PC-3 (cell line): ENCODE measurements at regions not wholly inside any gene's neighbourhood (a gene's known extent, or its start where the extent isn't known, plus 50 kb on each side); places are given as distances from the start of the nearest gene placed in this dataset.
"Not testable (repeated sequence)": the region's sequence is repeated elsewhere in the genome, so short reads cannot be mapped to it uniquely, and the experiment has no call there.

Experiments
- ATAC-seq: fragments of 200-7000 bp; cut with Tn5 transposase; 2 replicates; pipeline ENCODE4 v1.9.1; 2020; ENCODE audit warnings: mild to moderate bottlenecking, moderate library complexity
- BruUV-seq: library from RNA; stranded (reverse); fragments of 400-500 nt; replicated peaks from 2 replicates; lab custom pipeline; 2021; lab: Mats Ljungman, UMichigan
- CTCF ChIA-PET: fragments of 300-600 bp; sonication (Branson Sonifier 250); formaldehyde crosslinking; loops from one replicate; lab custom pipeline; 2022; ENCODE audit warnings: antibody characterized with exemption; lab: Charles Lee
- POLR2A ChIA-PET: fragments of 300-600 bp; sonication (Branson Sonifier 250); formaldehyde crosslinking; loops from one replicate; lab custom pipeline; 2022; ENCODE audit warnings: antibody characterized with exemption; ENCODE audit not compliant: unreplicated experiment; lab: Charles Lee
- DNase-seq: peaks from one replicate; pipeline ENCODE4 v3.0.0-alpha.2; 2015
- H2AFZ ChIP-seq: fragments of 300-600 bp; sonication (generic); 2 replicates; pipeline ENCODE4 v1.6.0; 2016; ENCODE audit warnings: antibody characterized with exemption, low read length
- H3F3A ChIP-seq: fragments of 300-600 bp; sonication (generic); one replicate; pipeline ENCODE4 v1.6.0; 2017; ENCODE audit warnings: antibody characterized with exemption, low read length, control low read depth, mild to moderate bottlenecking; ENCODE audit not compliant: unreplicated experiment
- H3K27ac ChIP-seq: fragments of 300-600 bp; sonication (generic); 2 replicates; pipeline ENCODE4 v1.5.1; 2016; ENCODE audit warnings: mild to moderate bottlenecking, low read length
- H3K27me3 ChIP-seq: fragments of 300-600 bp; sonication (generic); 2 replicates; pipeline ENCODE4 v1.6.1; 2016; ENCODE audit warnings: low read length, mixed read lengths
- H3K36me3 ChIP-seq: fragments of 300-600 bp; sonication (generic); 2 replicates; pipeline ENCODE4 v1.6.1; 2016; ENCODE audit warnings: low read depth, mixed run types, low read length, mixed read lengths
- H3K4me1 ChIP-seq: fragments of 300-600 bp; sonication (generic); 2 replicates; pipeline ENCODE4 v1.5.1; 2016; ENCODE audit warnings: low read length; ENCODE audit not compliant: insufficient read depth
- H3K4me2 ChIP-seq: fragments of 300-600 bp; sonication (generic); 2 replicates; pipeline ENCODE4 v1.6.0; 2016; ENCODE audit warnings: low read length
- H3K4me3 ChIP-seq: fragments of 300-600 bp; sonication (generic); 2 replicates; pipeline ENCODE4 v1.5.1; 2016; ENCODE audit warnings: mild to moderate bottlenecking, low read length, mixed read lengths
- H3K79me2 ChIP-seq: fragments of 300-600 bp; sonication (generic); 2 replicates; pipeline ENCODE4 v1.6.1; 2017; ENCODE audit warnings: low read length, mixed read lengths
- H3K9ac ChIP-seq: fragments of 300-600 bp; sonication (generic); 2 replicates; pipeline ENCODE4 v1.6.0; 2016; ENCODE audit warnings: mild to moderate bottlenecking, low read length
- H3K9me2 ChIP-seq: fragments of 300-600 bp; sonication (generic); replicated peaks from 2 replicates; pipeline ENCODE4 v1.6.1; 2016; ENCODE audit warnings: mixed run types, low read length, mixed read lengths
- H3K9me3 ChIP-seq: fragments of 300-600 bp; sonication (generic); 2 replicates; pipeline ENCODE4 v1.6.1; 2016; ENCODE audit warnings: low read length, mixed read lengths
- H4K20me1 ChIP-seq: fragments of 300-600 bp; sonication (generic); 2 replicates; pipeline ENCODE4 v1.6.1; 2016; ENCODE audit warnings: low read length, mixed read lengths
- CTCF ChIP-seq: fragments of 300-600 bp; sonication (generic); conservative IDR thresholded peaks from 2 replicates; pipeline ENCODE4 v1.5.1; 2017; ENCODE audit warnings: antibody characterized with exemption, low read depth, mild to moderate bottlenecking, low read length
- EZH2 ChIP-seq: fragments of 300-600 bp; sonication (generic); IDR thresholded peaks from one replicate; pipeline ENCODE4 v1.6.1; 2017; ENCODE audit warnings: antibody characterized with exemption, mild to moderate bottlenecking, low read length; ENCODE audit not compliant: unreplicated experiment
- EZH2phosphoT487 ChIP-seq: fragments of 300-600 bp; sonication (generic); IDR thresholded peaks from 2 replicates; pipeline ENCODE4 v1.6.1; 2018; ENCODE audit warnings: mild to moderate bottlenecking, antibody characterized with exemption, low read length, borderline replicate concordance
- intact Hi-C: fragments of 100-400 bp; cut with micrococcal nuclease; formaldehyde crosslinking; loops from 2 replicates; pipeline ENCODE4 v1.9.0; 2023

- TF ChIP-seq EZH2 (no peak), EZH2phosphoT487 (no peak), CTCF (no peak)
- Histone ChIP-seq H3K9me2 (no peaks in the 10 kb centered on the region), H3K79me2 (no peaks in the 10 kb centered on the region), H3K4me3 (no peak overlapping the region), H3K4me2 (no peak overlapping the region), H2AFZ (no peak overlapping the region), H4K20me1 (no peaks in the 10 kb centered on the region), H3K27me3 (no peaks in the 10 kb centered on the region), H3K9me3 (no peaks in the 10 kb centered on the region), H3F3A (no peaks in the 10 kb centered on the region), H3K27ac (no peak overlapping the region), H3K9ac (no peak overlapping the region), H3K4me1 (no peaks in the 10 kb centered on the region), H3K36me3 (no peaks in the 10 kb centered on the region)
- DNase-seq (no peak), ATAC-seq (no peak)
- ChIA-PET CTCF (no interaction called here), POLR2A (no interaction called here)
- intact Hi-C loops = no loop called here
- BruUV-seq = no TSS peak
Measured at GRCh38 chr6:94721459-94721858, 855.9 kb upstream of the MANEA start.

- Histone ChIP-seq H3K79me2 (no peaks in the 10 kb centered on the region), H3K9ac (no peak overlapping the region), H3K4me1 (no peaks in the 10 kb centered on the region), H3K27ac (no peak overlapping the region), H3K36me3 (no peaks in the 10 kb centered on the region), H3K27me3 (no peaks in the 10 kb centered on the region), H4K20me1 (no peaks in the 10 kb centered on the region), H3K4me2 (no peak overlapping the region), H3K9me3 (no peaks in the 10 kb centered on the region), H2AFZ (no peak overlapping the region), H3F3A (no peaks in the 10 kb centered on the region), H3K9me2 (no peaks in the 10 kb centered on the region), H3K4me3 (no peak overlapping the region)
- DNase-seq (no peak), ATAC-seq (no peak)
- intact Hi-C loops = no loop called here
- no TSS peak for BruUV-seq
- no peak for TF ChIP-seq EZH2phosphoT487
- TF ChIP-seq CTCF = no peak
- TF ChIP-seq EZH2 = no peak
- ChIA-PET CTCF (no interaction called here), POLR2A (no interaction called here)
Measured at GRCh38 chr6:94713446-94713845, 863.9 kb upstream of the MANEA start.

GRCh38 chr6:94698773-94699172 lies 878.6 kb upstream of the MANEA start:
- H3K27me3 ChIP-seq = no peaks in the 10 kb centered on the region
- H3K27ac ChIP-seq = no peak overlapping the region
- no peak for TF ChIP-seq EZH2
- no peak for TF ChIP-seq EZH2phosphoT487
- TF ChIP-seq CTCF = no peak
- no peaks in the 10 kb centered on the region for H3K9me3 ChIP-seq
- H3K4me2 ChIP-seq = no peak overlapping the region
- no peaks in the 10 kb centered on the region for H3K9me2 ChIP-seq
- ATAC-seq (no peak), DNase-seq (no peak)
- H3K4me1 ChIP-seq = no peaks in the 10 kb centered on the region
- no peak overlapping the region for H3K4me3 ChIP-seq
- H3F3A ChIP-seq = no peaks in the 10 kb centered on the region
- BruUV-seq = no TSS peak
- ChIA-PET CTCF (no interaction called here), POLR2A (no interaction called here)
- H2AFZ ChIP-seq = no peak overlapping the region
- no peaks in the 10 kb centered on the region for H4K20me1 ChIP-seq
- H3K36me3 ChIP-seq = no peaks in the 10 kb centered on the region
- no peaks in the 10 kb centered on the region for H3K79me2 ChIP-seq
- H3K9ac ChIP-seq = no peak overlapping the region
- intact Hi-C loops = no loop called here

GRCh38 chr6:94687255-94687654 lies 890.1 kb upstream of the MANEA start:
- POLR2A ChIA-PET, H4K20me1 ChIP-seq, BruUV-seq, ATAC-seq, intact Hi-C loops, H3K27me3 ChIP-seq, H3K4me2 ChIP-seq, CTCF ChIA-PET, H3K4me3 ChIP-seq, H3K79me2 ChIP-seq, H3K36me3 ChIP-seq, H3K9me3 ChIP-seq, H3K9ac ChIP-seq, H3K4me1 ChIP-seq, H3K27ac ChIP-seq, H3F3A ChIP-seq, DNase-seq, H2AFZ ChIP-seq, H3K9me2 ChIP-seq: not testable (repeated sequence)
